Mammary epithelial cell (primary cell): ENCODE measurements at regions not wholly inside any gene's neighbourhood (a gene's known extent, or its start where the extent isn't known, plus 50 kb on each side); places are given as distances from the start of the nearest gene placed in this dataset.

Experiments
- EZH2 ChIP-seq: IDR thresholded peaks from 2 replicates; pipeline ENCODE4 v1.6.1; 2012; ENCODE audit warnings: low read length, inconsistent platforms, borderline replicate concordance
- TF ChIP-seq, protein P1 (sequence below), 2 donors: IDR thresholded peaks in 1 of 2; conservative IDR thresholded peaks in 1 of 2; 2 replicates each; pipeline ENCODE4 v1.5.1; 2011 to 2012; ENCODE audit warnings: inconsistent platforms in 2 of 2, low read length in 2 of 2, mild to moderate bottlenecking in 2 of 2, control low read depth in 1 of 2, low read depth in 1 of 2; ENCODE audit not compliant: insufficient read depth in 1 of 2; ENCODE audit errors: extremely low read depth in 1 of 2

DNA sequence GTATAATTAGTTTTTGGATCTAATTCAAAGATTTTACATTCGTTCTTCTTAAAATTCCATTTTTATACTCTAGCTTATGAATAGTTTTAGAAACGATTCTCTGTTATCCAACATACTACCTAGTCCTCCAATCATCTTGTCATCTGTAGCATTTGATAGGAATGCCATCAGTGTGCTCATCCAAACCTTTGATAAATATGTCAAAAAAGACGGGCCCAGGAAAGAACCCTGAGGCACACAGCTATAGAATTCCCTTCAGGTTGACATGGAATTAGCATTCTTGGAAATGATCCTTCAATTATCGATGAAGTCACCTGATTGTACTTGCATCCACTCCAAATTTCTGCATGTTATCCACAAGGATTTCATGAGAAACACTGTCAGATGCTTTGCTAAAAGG, 64.8 kb upstream of the EFNA5 start:
- no peak for TF ChIP-seq EZH2
- TF ChIP-seq, protein P1, sequence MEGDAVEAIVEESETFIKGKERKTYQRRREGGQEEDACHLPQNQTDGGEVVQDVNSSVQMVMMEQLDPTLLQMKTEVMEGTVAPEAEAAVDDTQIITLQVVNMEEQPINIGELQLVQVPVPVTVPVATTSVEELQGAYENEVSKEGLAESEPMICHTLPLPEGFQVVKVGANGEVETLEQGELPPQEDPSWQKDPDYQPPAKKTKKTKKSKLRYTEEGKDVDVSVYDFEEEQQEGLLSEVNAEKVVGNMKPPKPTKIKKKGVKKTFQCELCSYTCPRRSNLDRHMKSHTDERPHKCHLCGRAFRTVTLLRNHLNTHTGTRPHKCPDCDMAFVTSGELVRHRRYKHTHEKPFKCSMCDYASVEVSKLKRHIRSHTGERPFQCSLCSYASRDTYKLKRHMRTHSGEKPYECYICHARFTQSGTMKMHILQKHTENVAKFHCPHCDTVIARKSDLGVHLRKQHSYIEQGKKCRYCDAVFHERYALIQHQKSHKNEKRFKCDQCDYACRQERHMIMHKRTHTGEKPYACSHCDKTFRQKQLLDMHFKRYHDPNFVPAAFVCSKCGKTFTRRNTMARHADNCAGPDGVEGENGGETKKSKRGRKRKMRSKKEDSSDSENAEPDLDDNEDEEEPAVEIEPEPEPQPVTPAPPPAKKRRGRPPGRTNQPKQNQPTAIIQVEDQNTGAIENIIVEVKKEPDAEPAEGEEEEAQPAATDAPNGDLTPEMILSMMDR (conservative IDR thresholded peaks at IDR 0.05 in 1 of 2, IDR thresholded peaks at IDR 0.05 in 1 of 2; ENCODE audit: extremely low read depth in 1 of 2, insufficient read depth in 1 of 2, low read depth in 1 of 2, low read length in 2 of 2) = no peak
